ENCODE measurements at regions not wholly inside any gene's neighbourhood (a gene's known extent, or its start where the extent isn't known, plus 50 kb on each side); places are given as distances from the start of the nearest gene placed in this dataset.

- no peak for DNase-seq (ENCODE audit: low read depth in 1 of 2, low spot score in 1 of 2)
- Histone ChIP-seq H3K4me3 (replicated peaks; ENCODE audit: insufficient read depth, low read length) (no peak overlapping the region), H3K27ac (replicated peaks) (no peak overlapping the region), H3K27me3 (ENCODE audit: insufficient read depth, poor library complexity, severe bottlenecking) (no peaks in the 10 kb centered on the region)
- TF ChIP-seq GABPA (IDR thresholded peaks at IDR 0.05; ENCODE audit: low read depth) (no peak), CTCF (IDR thresholded peaks at IDR 0.05; ENCODE audit: insufficient read depth, low read length) (no peak)
These were observed 136.0 kb downstream of the LMNTD1 start for GRCh38 chr12:25417071-25417470.

- Histone ChIP-seq H3K27ac (replicated peaks) (no peak overlapping the region), H3K27me3 (ENCODE audit: insufficient read depth, poor library complexity, severe bottlenecking) (no peaks in the 10 kb centered on the region), H3K4me3 (replicated peaks; ENCODE audit: insufficient read depth, low read length) (no peak overlapping the region)
- no peak for DNase-seq (ENCODE audit: low read depth in 1 of 2, low spot score in 1 of 2)
- no peak for TF ChIP-seq POLR2AphosphoS5 (IDR thresholded peaks at IDR 0.05; ENCODE audit: low read depth)
- no peak for TF ChIP-seq SPI1 (IDR thresholded peaks at IDR 0.05; ENCODE audit: borderline replicate concordance, low read depth)
- no peak for TF ChIP-seq REST (IDR thresholded peaks at IDR 0.05; ENCODE audit: insufficient replicate concordance, low read depth)
- TF ChIP-seq GABPA (IDR thresholded peaks at IDR 0.05; ENCODE audit: low read depth), result no peak
- TF ChIP-seq CTCF (IDR thresholded peaks at IDR 0.05; ENCODE audit: insufficient read depth, low read length), result no peak
These were observed 136.6 kb downstream of the LMNTD1 start for GRCh38 chr12:25416516-25416915.

- no peak for DNase-seq (ENCODE audit: low read depth in 1 of 2, low spot score in 1 of 2)
- Histone ChIP-seq H3K27me3 (ENCODE audit: insufficient read depth, poor library complexity, severe bottlenecking) (no peaks in the 10 kb centered on the region), H3K27ac (replicated peaks) (no peak overlapping the region), H3K4me3 (replicated peaks; ENCODE audit: insufficient read depth, low read length) (no peak overlapping the region)
- no peak for TF ChIP-seq CTCF (IDR thresholded peaks at IDR 0.05; ENCODE audit: insufficient read depth, low read length)
- TF ChIP-seq GABPA (IDR thresholded peaks at IDR 0.05; ENCODE audit: low read depth), result no peak
- no peak for TF ChIP-seq REST (IDR thresholded peaks at IDR 0.05; ENCODE audit: insufficient replicate concordance, low read depth)
- no peak for TF ChIP-seq SPI1 (IDR thresholded peaks at IDR 0.05; ENCODE audit: borderline replicate concordance, low read depth)
- no peak for TF ChIP-seq POLR2AphosphoS5 (IDR thresholded peaks at IDR 0.05; ENCODE audit: low read depth)
These were observed 138.1 kb downstream of the LMNTD1 start for GRCh38 chr12:25415004-25415403.

GRCh38 chr12:25412735-25413134 lies 140.3 kb downstream of the LMNTD1 start:
- Histone ChIP-seq H3K4me3 (replicated peaks; ENCODE audit: insufficient read depth, low read length) (no peak overlapping the region), H3K27me3 (ENCODE audit: insufficient read depth, poor library complexity, severe bottlenecking) (no peaks in the 10 kb centered on the region), H3K27ac (replicated peaks) (no peak overlapping the region)
- no peak for DNase-seq (ENCODE audit: low read depth in 1 of 2, low spot score in 1 of 2)
- no peak for TF ChIP-seq REST (IDR thresholded peaks at IDR 0.05; ENCODE audit: insufficient replicate concordance, low read depth)
- no peak for TF ChIP-seq SPI1 (IDR thresholded peaks at IDR 0.05; ENCODE audit: borderline replicate concordance, low read depth)
- no peak for TF ChIP-seq GABPA (IDR thresholded peaks at IDR 0.05; ENCODE audit: low read depth)
- no peak for TF ChIP-seq POLR2AphosphoS5 (IDR thresholded peaks at IDR 0.05; ENCODE audit: low read depth)
- TF ChIP-seq CTCF (IDR thresholded peaks at IDR 0.05; ENCODE audit: insufficient read depth, low read length), result no peak

Measured in HL-60 (cell line).